CD4-positive, alpha-beta memory T cell (primary cell): ENCODE measurements at regions not wholly inside any gene's neighbourhood (a gene's known extent, or its start where the extent isn't known, plus 50 kb on each side); places are given as distances from the start of the nearest gene placed in this dataset.
A peak's percentile ranks its signal among the peaks of the same experiment; 100 is the strongest.

Source experiments
- CTCF ChIA-PET: fragments of 350-600 bp; sonication (Branson Sonifier 250); formaldehyde crosslinking; loops from one replicate; lab custom pipeline; 2021; ENCODE audit warnings: inconsistent platforms; ENCODE audit not compliant: partially characterized antibody; lab: Charles Lee
- POLR2A ChIA-PET: fragments of 350-600 bp; sonication (Branson Sonifier 250); formaldehyde crosslinking; loops from one replicate; lab custom pipeline; 2021; ENCODE audit not compliant: partially characterized antibody; lab: Charles Lee
- DNase-seq, 5 donors: peaks; one replicate each; pipeline versions ENCODE4 v3.0.0 to v3.0.0-alpha.2; 2020 to 2022; ENCODE audit warnings: mixed read lengths in 1 of 5
- H3K27ac ChIP-seq: one replicate; pipeline ENCODE4 v1.7.0; 2013; ENCODE audit warnings: low read depth, low read length
- H3K27me3 ChIP-seq: 2 replicates; pipeline ENCODE4 v1.7.0; 2013; ENCODE audit warnings: mild to moderate bottlenecking, low read length, moderate library complexity; ENCODE audit not compliant: insufficient read depth
- H3K36me3 ChIP-seq: 2 replicates; pipeline ENCODE4 v1.7.0; 2013; ENCODE audit warnings: mild to moderate bottlenecking, low read length, moderate library complexity; ENCODE audit not compliant: insufficient read depth
- H3K4me1 ChIP-seq: 2 replicates; pipeline ENCODE4 v1.7.0; 2013; ENCODE audit warnings: mild to moderate bottlenecking, low read length, moderate library complexity; ENCODE audit not compliant: insufficient read depth
- H3K4me3 ChIP-seq, 2 donors: one replicate each; pipeline ENCODE4 v1.7.0; 2013; ENCODE audit warnings: low read length in 2 of 2, mild to moderate bottlenecking in 1 of 2
- H3K9me3 ChIP-seq, 2 donors: one replicate each; pipeline ENCODE4 v1.7.0; 2013; ENCODE audit warnings: low read length in 2 of 2, control low read depth in 1 of 2; ENCODE audit not compliant: control insufficient read depth in 1 of 2
- H3K27ac Mint-ChIP-seq, 7 donors: one replicate each; pipeline ENCODE4 v1.8.0; 2020 to 2021; ENCODE audit warnings: mixed read lengths in 7 of 7, mild to moderate bottlenecking in 6 of 7, inconsistent platforms in 3 of 7, moderate library complexity in 3 of 7
- H3K27me3 Mint-ChIP-seq, 2 donors: one replicate each; pipeline ENCODE4 v1.8.0; 2020 to 2021; ENCODE audit warnings: mixed read lengths in 2 of 2
- H3K36me3 Mint-ChIP-seq, 2 donors: one replicate each; pipeline ENCODE4 v1.8.0; 2020 to 2021; ENCODE audit warnings: mixed read lengths in 2 of 2, inconsistent platforms in 1 of 2, mild to moderate bottlenecking in 1 of 2
- H3K4me1 Mint-ChIP-seq, 4 donors: one replicate each; pipeline ENCODE4 v1.8.0; 2020 to 2021; ENCODE audit warnings: mixed read lengths in 4 of 4, mild to moderate bottlenecking in 1 of 4
- H3K4me3 Mint-ChIP-seq, 8 donors: one replicate each; pipeline ENCODE4 v1.8.0; 2020 to 2021; ENCODE audit warnings: mixed read lengths in 8 of 8, mild to moderate bottlenecking in 7 of 8, moderate library complexity in 6 of 8, inconsistent platforms in 3 of 8
- H3K9me3 Mint-ChIP-seq, 8 donors: one replicate each; pipeline ENCODE4 v1.8.0; 2020 to 2021; ENCODE audit warnings: mixed read lengths in 8 of 8, mild to moderate bottlenecking in 5 of 8, inconsistent platforms in 3 of 8, moderate library complexity in 1 of 8
- intact Hi-C: fragments of 100-400 bp; cut with micrococcal nuclease; formaldehyde crosslinking; loops from one replicate; pipeline ENCODE4 v1.15.1; 2023

- H3K27me3 Mint-ChIP-seq = peaks cover 0 to 2% of the 10 kb centered on the region in 2 donors
- DNase-seq = no peak
- POLR2A ChIA-PET = no interaction called here
- H3K27ac Mint-ChIP-seq = no peak overlapping the region
- H3K9me3 Mint-ChIP-seq = peaks cover 0 to 3% (median 0%) of the 10 kb centered on the region in 8 donors
- intact Hi-C loops = no loop called here
- Histone ChIP-seq H3K36me3 (no peaks in the 10 kb centered on the region), H3K4me1 (no peaks in the 10 kb centered on the region), H3K27ac (no peak overlapping the region), H3K27me3 (no peaks in the 10 kb centered on the region), H3K9me3 (no peaks in the 10 kb centered on the region), H3K4me3 (no peak overlapping the region)
- no peaks in the 10 kb centered on the region for H3K4me1 Mint-ChIP-seq
- no peak overlapping the region for H3K4me3 Mint-ChIP-seq
- CTCF ChIA-PET = no interaction called here
- no peaks in the 10 kb centered on the region for H3K36me3 Mint-ChIP-seq
These were observed 230.7 kb downstream of the TGFB2 start for GRCh38 chr1:218575856-218576255.

GRCh38 chr1:218582646-218583045 lies 237.5 kb downstream of the TGFB2 start:
- no peak for DNase-seq
- Mint-ChIP-seq H3K27ac (no peak overlapping the region), H3K27me3 (peaks cover 0 to 3% of the 10 kb centered on the region in 2 donors), H3K9me3 (peaks cover 0 to 8% (median 0%) of the 10 kb centered on the region in 8 donors), H3K4me3 (no peak overlapping the region), H3K36me3 (no peaks in the 10 kb centered on the region), H3K4me1 (no peaks in the 10 kb centered on the region)
- intact Hi-C loops = no loop called here
- ChIA-PET CTCF (no interaction called here), POLR2A (no interaction called here)
- Histone ChIP-seq H3K4me1 (no peaks in the 10 kb centered on the region), H3K27me3 (no peaks in the 10 kb centered on the region), H3K4me3 (no peak overlapping the region), H3K36me3 (no peaks in the 10 kb centered on the region), H3K27ac (no peak overlapping the region), H3K9me3 (no peaks in the 10 kb centered on the region)

DNA sequence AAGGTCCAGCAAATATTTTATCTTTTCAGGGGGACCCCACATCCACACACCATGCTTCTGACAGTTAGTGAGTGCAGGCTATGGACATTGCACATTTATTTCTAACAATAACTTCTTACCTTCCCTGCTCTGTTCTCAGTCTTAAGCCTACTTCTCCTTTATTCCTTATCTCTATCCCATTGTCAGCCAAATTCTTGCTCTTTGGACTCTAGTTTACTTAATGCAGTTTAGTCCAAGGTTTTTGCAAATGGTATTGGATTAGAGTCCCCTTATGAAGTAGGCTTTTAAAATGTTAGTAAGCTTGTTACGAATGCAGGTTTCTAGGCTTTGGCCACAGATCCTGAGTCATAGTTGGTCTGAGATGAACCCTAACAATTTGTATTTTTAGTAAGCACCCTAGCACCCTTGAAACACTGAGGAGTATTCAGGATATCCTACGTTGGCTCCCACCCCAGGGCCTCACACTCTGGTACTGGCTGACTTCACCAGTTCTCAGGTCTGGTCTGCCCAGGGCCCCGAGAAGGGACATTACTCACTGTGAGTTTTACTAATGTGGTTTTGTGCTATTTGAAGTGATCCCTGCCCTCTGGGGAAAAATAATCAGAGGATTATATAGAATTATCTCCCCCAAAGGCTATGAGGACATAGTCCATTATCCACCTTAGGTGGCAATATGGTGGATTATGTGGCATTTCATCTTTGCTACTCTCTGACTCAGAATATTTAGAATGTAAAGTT lies 239.5 kb downstream of the TGFB2 start:
- no peaks in the 10 kb centered on the region for H3K27me3 ChIP-seq
- ChIA-PET CTCF (no interaction called here), POLR2A (no interaction called here)
- H3K36me3 Mint-ChIP-seq = no peaks in the 10 kb centered on the region
- H3K27me3 Mint-ChIP-seq = peaks cover 0 to 3% of the 10 kb centered on the region in 2 donors
- intact Hi-C loops = no loop called here
- no peak for DNase-seq
- H3K4me1 ChIP-seq = no peaks in the 10 kb centered on the region
- H3K4me3 ChIP-seq = no peak overlapping the region
- peaks cover 0 to 4% (median 0%) of the 10 kb centered on the region in 4 donors for H3K4me1 Mint-ChIP-seq
- no peak overlapping the region for H3K4me3 Mint-ChIP-seq
- no peak overlapping the region for H3K27ac Mint-ChIP-seq
- no peaks in the 10 kb centered on the region for H3K9me3 ChIP-seq
- H3K27ac ChIP-seq = no peak overlapping the region
- H3K9me3 Mint-ChIP-seq = peaks cover 0 to 8% (median 0%) of the 10 kb centered on the region in 8 donors
- no peaks in the 10 kb centered on the region for H3K36me3 ChIP-seq

DNA sequence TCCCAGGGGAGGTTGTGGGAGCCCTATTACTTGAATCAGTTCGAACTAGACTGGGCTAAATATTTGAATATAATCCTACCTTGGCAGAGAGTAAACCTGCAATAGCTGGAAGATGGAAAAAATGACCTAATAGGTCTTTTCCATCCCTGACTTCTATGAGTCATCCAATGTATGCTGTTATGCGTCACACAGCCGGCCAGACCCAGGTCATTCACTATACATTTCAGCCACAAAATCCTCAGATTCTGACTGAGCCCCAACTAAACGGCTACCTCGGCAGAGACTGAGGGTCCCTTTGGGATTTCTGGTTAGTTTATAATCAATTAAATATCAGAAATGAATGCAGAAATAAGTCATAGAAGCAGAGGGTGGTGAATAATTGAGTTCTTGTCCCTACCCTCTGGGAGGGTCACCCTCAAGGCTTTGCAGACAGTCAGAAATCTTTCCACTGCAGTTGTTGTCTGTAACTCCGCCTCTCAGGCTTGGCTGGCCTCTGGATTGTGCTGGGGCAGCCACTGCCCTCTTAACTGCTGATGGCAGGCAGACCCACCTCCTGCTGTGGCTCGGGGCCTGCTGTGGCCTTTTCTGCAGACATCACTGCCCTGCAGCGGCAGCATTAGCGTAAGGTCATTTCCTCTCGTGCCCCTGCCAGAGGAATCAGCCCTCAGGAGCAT lies 240.5 kb downstream of the TGFB2 start:
- no peak overlapping the region for H3K4me3 ChIP-seq
- no peak for DNase-seq
- H3K27me3 ChIP-seq = no peaks in the 10 kb centered on the region
- Mint-ChIP-seq H3K4me1 (peaks cover 0 to 6% (median 0%) of the 10 kb centered on the region in 4 donors), H3K9me3 (peaks cover 0 to 8% (median 2%) of the 10 kb centered on the region in 8 donors), H3K27ac (no peak overlapping the region), H3K4me3 (no peak overlapping the region), H3K27me3 (peaks cover 0 to 3% of the 10 kb centered on the region in 2 donors), H3K36me3 (no peaks in the 10 kb centered on the region)
- no peaks in the 10 kb centered on the region for H3K36me3 ChIP-seq
- H3K9me3 ChIP-seq = no peaks in the 10 kb centered on the region
- ChIA-PET POLR2A (no interaction called here), CTCF (no interaction called here)
- intact Hi-C loops = no loop called here
- H3K27ac ChIP-seq = no peak overlapping the region
- H3K4me1 ChIP-seq = no peaks in the 10 kb centered on the region

GRCh38 chr1:218587900-218588299 lies 242.8 kb downstream of the TGFB2 start:
- CTCF ChIA-PET = interaction anchor here (1.5 kb wide), 1 partner anchor 16 kb away, joined by 3 read pairs; no protein-coding TSS in a partner anchor
- H3K36me3 Mint-ChIP-seq = no peaks in the 10 kb centered on the region
- H3K4me3 Mint-ChIP-seq = no peak overlapping the region

DNA sequence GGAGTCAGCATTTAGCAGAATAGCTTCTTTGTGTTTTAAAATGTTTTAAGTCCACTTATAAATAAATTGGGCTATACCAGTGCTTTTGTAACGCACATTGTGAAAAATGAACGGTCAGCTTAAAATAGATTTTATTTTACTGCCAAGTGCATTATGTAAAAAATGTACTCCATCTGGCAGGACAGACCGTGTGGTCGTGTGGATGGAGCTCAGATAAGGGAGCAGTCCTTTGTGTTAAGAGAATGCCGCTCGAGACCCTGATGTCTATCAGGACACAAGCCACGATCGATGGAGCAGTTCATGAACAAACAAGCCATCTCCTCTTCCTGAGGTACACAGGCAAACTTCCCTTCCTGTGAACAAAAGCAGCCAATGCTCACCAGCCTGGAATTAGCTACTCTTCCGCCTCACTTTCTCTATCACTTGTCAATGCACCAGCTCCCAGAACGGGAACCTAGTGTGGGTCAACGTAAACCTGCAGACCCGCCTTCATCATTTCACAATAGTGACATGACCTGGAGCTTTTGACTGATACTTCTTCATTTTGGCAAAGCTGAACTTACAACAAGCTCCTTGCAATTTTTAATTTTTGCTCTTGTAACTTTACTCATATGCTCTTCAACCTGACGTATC lies 243.5 kb downstream of the TGFB2 start:
- Histone ChIP-seq H3K9me3 (no peaks in the 10 kb centered on the region), H3K4me1 (no peaks in the 10 kb centered on the region), H3K4me3 (no peak overlapping the region), H3K36me3 (no peaks in the 10 kb centered on the region), H3K27ac (no peak overlapping the region), H3K27me3 (no peaks in the 10 kb centered on the region)
- H3K27ac Mint-ChIP-seq = no peak overlapping the region
- no peak overlapping the region for H3K4me3 Mint-ChIP-seq
- ChIA-PET CTCF (interaction anchor here (1.5 kb wide), 1 partner anchor 16 kb away, joined by 3 read pairs; no protein-coding TSS in a partner anchor), POLR2A (no interaction called here)
- H3K27me3 Mint-ChIP-seq = peaks cover 3% of the 10 kb centered on the region in 2 donors
- peaks cover 0 to 6% (median 3%) of the 10 kb centered on the region in 8 donors for H3K9me3 Mint-ChIP-seq
- no peaks in the 10 kb centered on the region for H3K36me3 Mint-ChIP-seq
- H3K4me1 Mint-ChIP-seq = peaks cover 0 to 6% (median 0%) of the 10 kb centered on the region in 4 donors
- DNase-seq = no peak
- intact Hi-C loops = no loop called here

More at GRCh38 chr1:218587900-218588299, 242.8 kb downstream of the TGFB2 start:
- no peaks in the 10 kb centered on the region for H3K27me3 ChIP-seq
- DNase-seq = no peak
- H3K27ac ChIP-seq = no peak overlapping the region
- intact Hi-C loops = no loop called here
- H3K27ac Mint-ChIP-seq = peak overlapping the region in 1 of 7 donors; percentile 73
- no peaks in the 10 kb centered on the region for H3K36me3 ChIP-seq
- POLR2A ChIA-PET = no interaction called here
- peaks cover 3% of the 10 kb centered on the region in 2 donors for H3K27me3 Mint-ChIP-seq
- no peaks in the 10 kb centered on the region for H3K4me1 ChIP-seq
- H3K4me3 ChIP-seq = no peak overlapping the region
- H3K9me3 Mint-ChIP-seq = peaks cover 0 to 6% (median 3%) of the 10 kb centered on the region in 8 donors
- peaks cover 0 to 6% (median 0%) of the 10 kb centered on the region in 4 donors for H3K4me1 Mint-ChIP-seq
- H3K9me3 ChIP-seq = no peaks in the 10 kb centered on the region

GRCh38 chr1:218589487-218589886 lies 244.4 kb downstream of the TGFB2 start:
- no peaks in the 10 kb centered on the region for H3K36me3 Mint-ChIP-seq
- H3K4me1 Mint-ChIP-seq = peaks cover 0 to 6% (median 0%) of the 10 kb centered on the region in 4 donors
- no peak overlapping the region for H3K27ac Mint-ChIP-seq
- Histone ChIP-seq H3K4me1 (no peaks in the 10 kb centered on the region), H3K4me3 (no peak overlapping the region), H3K36me3 (no peaks in the 10 kb centered on the region), H3K27me3 (no peaks in the 10 kb centered on the region), H3K9me3 (no peaks in the 10 kb centered on the region), H3K27ac (no peak overlapping the region)
- intact Hi-C loops = no loop called here
- POLR2A ChIA-PET = no interaction called here
- no peak for DNase-seq
- peaks cover 0 to 5% (median 3%) of the 10 kb centered on the region in 8 donors for H3K9me3 Mint-ChIP-seq
- CTCF ChIA-PET = interaction anchor here (1.5 kb wide), 1 partner anchor 17 kb away, joined by 3 read pairs; no protein-coding TSS in a partner anchor
- H3K4me3 Mint-ChIP-seq = no peak overlapping the region
- H3K27me3 Mint-ChIP-seq = peaks cover 3 to 4% of the 10 kb centered on the region in 2 donors
